ENCODE measurements at regions not wholly inside any gene's neighbourhood (a gene's known extent, or its start where the extent isn't known, plus 50 kb on each side); places are given as distances from the start of the nearest gene placed in this dataset.

DNA sequence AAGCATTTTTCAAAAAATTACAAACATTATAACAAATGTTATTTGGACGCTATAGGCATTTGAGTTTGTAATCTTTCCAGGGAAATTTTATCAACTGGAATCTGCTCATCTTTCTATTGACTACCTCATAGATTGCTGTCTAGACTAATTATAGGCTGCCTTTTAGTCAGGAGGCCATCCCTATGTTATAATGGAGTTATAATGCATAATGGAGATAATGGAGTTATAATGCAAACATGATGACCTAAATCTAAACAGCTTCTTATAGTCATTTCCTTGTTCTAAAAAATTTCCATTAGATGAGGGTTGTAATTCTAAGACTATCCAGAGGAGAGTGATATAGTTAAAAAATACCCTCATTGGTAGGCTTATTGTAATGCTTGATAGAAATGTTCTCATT lies 226.4 kb downstream of the SI start:
- TF ChIP-seq, protein P1, sequence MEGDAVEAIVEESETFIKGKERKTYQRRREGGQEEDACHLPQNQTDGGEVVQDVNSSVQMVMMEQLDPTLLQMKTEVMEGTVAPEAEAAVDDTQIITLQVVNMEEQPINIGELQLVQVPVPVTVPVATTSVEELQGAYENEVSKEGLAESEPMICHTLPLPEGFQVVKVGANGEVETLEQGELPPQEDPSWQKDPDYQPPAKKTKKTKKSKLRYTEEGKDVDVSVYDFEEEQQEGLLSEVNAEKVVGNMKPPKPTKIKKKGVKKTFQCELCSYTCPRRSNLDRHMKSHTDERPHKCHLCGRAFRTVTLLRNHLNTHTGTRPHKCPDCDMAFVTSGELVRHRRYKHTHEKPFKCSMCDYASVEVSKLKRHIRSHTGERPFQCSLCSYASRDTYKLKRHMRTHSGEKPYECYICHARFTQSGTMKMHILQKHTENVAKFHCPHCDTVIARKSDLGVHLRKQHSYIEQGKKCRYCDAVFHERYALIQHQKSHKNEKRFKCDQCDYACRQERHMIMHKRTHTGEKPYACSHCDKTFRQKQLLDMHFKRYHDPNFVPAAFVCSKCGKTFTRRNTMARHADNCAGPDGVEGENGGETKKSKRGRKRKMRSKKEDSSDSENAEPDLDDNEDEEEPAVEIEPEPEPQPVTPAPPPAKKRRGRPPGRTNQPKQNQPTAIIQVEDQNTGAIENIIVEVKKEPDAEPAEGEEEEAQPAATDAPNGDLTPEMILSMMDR (IDR thresholded peaks at IDR 0.05), result no peak
- TF ChIP-seq POLR2A (IDR thresholded peaks at IDR 0.05), result no peak

All from heart left ventricle (tissue), 13 donors.